Psoas muscle (tissue), 7 donors: ENCODE measurements at regions not wholly inside any gene's neighbourhood (a gene's known extent, or its start where the extent isn't known, plus 50 kb on each side); places are given as distances from the start of the nearest gene placed in this dataset.

ENCODE experiments used
- ATAC-seq, 4 donors: fragments of 200-7000 bp; cut with Tn5 transposase; one replicate each; pipeline ENCODE4 v1.9.1; 2020; ENCODE audit warnings: moderate library complexity in 3 of 4, mild to moderate bottlenecking in 2 of 4
- DNase-seq, 2 donors: peaks; one replicate each; pipeline ENCODE4 v3.0.0-alpha.2; 2020
- H3K27ac ChIP-seq: fragments of 200-600 bp; one replicate; pipeline ENCODE4 v1.8.0; 2022
- H3K27me3 ChIP-seq, 3 donors: fragments of 200-600 bp in 1 of 3; one replicate each; pipeline versions ENCODE4 v1.6.1 to v1.8.0; 2013 to 2022; ENCODE audit warnings: low read length in 2 of 3, mild to moderate bottlenecking in 2 of 3, moderate library complexity in 1 of 3; ENCODE audit not compliant: insufficient read depth in 3 of 3
- H3K36me3 ChIP-seq, 2 donors: fragments of 200-600 bp in 1 of 2; one replicate each; pipeline versions ENCODE4 v1.6.1 to v1.8.0; 2013 to 2022; ENCODE audit warnings: low read depth in 1 of 2, mild to moderate bottlenecking in 1 of 2, moderate library complexity in 1 of 2; ENCODE audit not compliant: insufficient read depth in 1 of 2
- H3K4me1 ChIP-seq: fragments of 200-600 bp; one replicate; pipeline ENCODE4 v1.8.0; 2022
- H3K4me3 ChIP-seq: fragments of 200-600 bp; one replicate; pipeline ENCODE4 v1.8.0; 2022; ENCODE audit warnings: mild to moderate bottlenecking
- H3K9me3 ChIP-seq: fragments of 200-600 bp; one replicate; pipeline ENCODE4 v1.8.0; 2022
- CTCF ChIP-seq: fragments of 200-600 bp; IDR thresholded peaks from one replicate; pipeline ENCODE4 v1.8.0; 2022; ENCODE audit warnings: antibody characterized with exemption
- WGBS, 3 donors: extraction: QIAGEN DNeasy Blood & Tissue Kit; methylation state at CpG; one replicate each; pipeline versions ENCODE4 v1.1.6 to v1.1.7; 2013; 5-methylcytosine and 5-hydroxymethylcytosine counted together
- intact Hi-C, 2 donors: fragments of 100-400 bp; cut with DNase I; formaldehyde crosslinking; loops; one replicate each; pipeline versions ENCODE4 v1.11.0 to v1.14.2; 2022
- donor health status: healthy with polysubstance abuse.
- donor health status: DM: no; HTN: no; CAD: no; lungs with moderate emphysema.
- donor health status: Bipolar disorder and iron deficiency.
- donor health status: healthy.
- donor health status: DM: yes; HTN: yes; CAD: no.
- donor health status: DM: no; HTN: no; CAD: no.
- donor health status: DM: yes; HTN: yes; CAD: no.

DNA sequence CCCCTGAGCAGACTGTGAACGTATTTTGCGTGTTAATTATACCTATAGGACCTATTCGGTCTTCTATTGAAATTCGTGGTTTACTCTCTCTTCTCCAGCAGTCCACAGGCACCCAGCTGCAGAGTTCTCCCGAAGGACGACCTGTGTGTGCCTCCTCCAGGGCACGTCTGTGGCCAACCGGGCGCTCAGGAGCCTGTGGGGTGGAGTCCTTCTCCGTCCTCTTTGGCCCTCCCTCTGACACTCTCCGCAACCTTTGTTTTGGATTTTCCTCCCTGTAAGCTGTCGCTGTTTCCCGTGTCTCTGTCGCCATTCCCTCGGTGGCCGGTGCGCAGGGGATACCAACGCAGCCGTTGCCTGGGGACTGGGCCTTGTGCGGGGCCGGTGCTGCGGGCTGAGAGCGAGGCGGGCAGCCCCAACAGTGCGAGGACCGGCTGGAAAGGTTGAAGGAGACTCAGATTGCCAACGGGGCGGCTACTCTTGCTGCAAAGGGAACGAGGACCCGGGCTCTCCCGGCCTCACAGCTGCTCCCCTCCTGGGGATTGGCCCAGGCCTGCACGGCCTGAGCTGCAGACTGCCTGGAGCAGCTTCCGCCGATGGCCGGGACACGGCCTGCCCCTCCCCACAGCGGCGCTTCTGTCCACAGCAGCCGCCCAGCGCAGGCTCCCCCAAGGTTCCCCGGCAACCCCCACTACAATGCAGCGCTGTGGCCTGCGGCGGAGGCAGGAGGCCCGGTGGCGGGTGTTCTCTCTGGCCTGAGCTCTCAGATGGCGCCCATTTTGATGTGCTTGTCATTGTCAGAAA lies 221.0 kb downstream of the MTX2 start:
- intact Hi-C loops = no loop called here
- DNase-seq = peak; percentile 52 to 76
- peak; percentile 55 to 72 (median 62) for ATAC-seq
- Histone ChIP-seq H3K36me3 (no peaks in the 10 kb centered on the region), H3K4me1 (peaks cover 12% of the 10 kb centered on the region), H3K27me3 (peaks cover 0 to 4% (median 0%) of the 10 kb centered on the region in 3 donors), H3K4me3 (peak overlapping the region; percentile 31), H3K9me3 (no peaks in the 10 kb centered on the region), H3K27ac (peak overlapping the region; percentile 74)
- WGBS, 3 donors = 43 to 50% (median 46%) methylated on average over 45 to 47 of the region's 47 CpGs
- no peak for TF ChIP-seq CTCF

GRCh38 chr2:176491172-176491904 lies 222.1 kb downstream of the MTX2 start:
- Histone ChIP-seq H3K36me3 (no peaks in the 10 kb centered on the region), H3K4me1 (peaks cover 15% of the 10 kb centered on the region), H3K27ac (peak overlapping the region; percentile 74), H3K27me3 (peaks cover 0 to 4% (median 0%) of the 10 kb centered on the region in 3 donors), H3K4me3 (peak overlapping the region; percentile 31), H3K9me3 (no peaks in the 10 kb centered on the region)
- 39 to 56% (median 44%) methylated on average over 9 of the region's 9 CpGs for WGBS, 3 donors
- intact Hi-C loops = no loop called here
- ATAC-seq (peak; percentile 88 to 95 (median 92)), DNase-seq (peak; percentile 69 to 90)
- TF ChIP-seq CTCF = no peak

DNA sequence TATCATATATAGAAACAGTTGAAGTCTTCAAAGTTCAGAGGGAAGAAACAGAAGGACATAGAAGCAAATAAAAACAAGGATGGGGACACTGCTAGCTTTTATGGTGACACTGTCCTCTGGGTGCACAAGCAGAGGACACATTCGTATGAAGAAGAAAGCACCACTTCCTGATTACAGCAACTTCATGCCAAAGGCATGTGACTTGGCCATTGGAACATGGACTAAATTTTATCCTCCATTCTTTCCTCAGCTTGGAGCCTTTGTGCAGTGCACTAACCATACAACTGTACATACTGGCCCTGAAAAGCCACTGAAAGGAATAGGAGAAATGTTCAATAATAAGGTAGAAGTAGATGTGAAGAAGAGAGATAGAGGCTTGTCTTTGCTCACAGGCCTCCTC lies 223.3 kb downstream of the MTX2 start:
- Histone ChIP-seq H3K27me3 (peaks cover 0 to 4% (median 0%) of the 10 kb centered on the region in 3 donors), H3K4me1 (peaks cover 15% of the 10 kb centered on the region), H3K9me3 (no peaks in the 10 kb centered on the region), H3K4me3 (no peak overlapping the region), H3K36me3 (no peaks in the 10 kb centered on the region), H3K27ac (no peak overlapping the region)
- intact Hi-C loops = no loop called here
- WGBS, 3 donors = 59 to 68% (median 63%) methylated on average over 1 of the region's 1 CpG
- no peak for DNase-seq
- TF ChIP-seq CTCF = no peak
- ATAC-seq = no peak

GRCh38 chr2:176493226-176493825 lies 224.1 kb downstream of the MTX2 start:
- Histone ChIP-seq H3K27me3 (peaks cover 0 to 4% (median 0%) of the 10 kb centered on the region in 3 donors), H3K4me3 (no peak overlapping the region), H3K36me3 (no peaks in the 10 kb centered on the region), H3K4me1 (peaks cover 15% of the 10 kb centered on the region), H3K27ac (peak overlapping the region; percentile 30), H3K9me3 (no peaks in the 10 kb centered on the region)
- 50 to 55% (median 52%) methylated on average over 7 of the region's 7 CpGs for WGBS, 3 donors
- intact Hi-C loops = no loop called here
- no peak for ATAC-seq
- no peak for TF ChIP-seq CTCF
- DNase-seq = no peak
